ENCODE measurements at regions not wholly inside any gene's neighbourhood (a gene's known extent, or its start where the extent isn't known, plus 50 kb on each side); places are given as distances from the start of the nearest gene placed in this dataset.

DNA sequence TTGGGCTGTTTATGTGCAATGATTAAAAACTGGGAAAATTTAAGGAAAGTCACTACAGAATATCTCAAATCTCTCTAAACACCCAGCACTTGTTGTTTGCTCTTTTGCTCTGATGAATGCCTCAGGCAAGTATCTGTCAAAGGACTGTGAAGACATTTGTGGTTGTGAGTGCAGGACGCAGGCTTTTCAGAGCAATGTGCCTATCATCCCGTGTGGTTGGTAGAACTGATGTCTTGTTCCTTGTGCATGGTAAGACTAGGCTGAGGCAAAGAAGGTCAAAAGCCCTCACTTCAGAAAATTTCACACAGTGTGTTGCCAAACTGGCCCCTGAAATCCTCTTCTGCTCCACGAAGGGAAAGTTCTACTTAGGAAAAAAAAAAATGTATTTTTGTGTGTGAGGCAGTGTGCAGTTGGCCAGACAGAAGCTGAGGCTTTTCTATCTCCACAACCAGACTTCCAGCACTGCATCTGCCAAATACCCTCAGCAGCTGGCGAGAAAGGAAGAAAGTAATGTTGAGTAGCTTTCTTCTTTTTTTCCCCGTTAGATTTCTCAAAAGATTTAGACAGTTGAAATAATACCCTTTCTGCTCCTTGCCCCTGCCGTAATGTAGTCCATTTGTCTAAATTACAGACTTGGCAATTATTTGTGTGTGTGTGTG lies 1103.1 kb downstream of the VRK1 start:
- TF ChIP-seq EZH2 (IDR thresholded peaks at IDR 0.05; ENCODE audit: borderline replicate concordance, insufficient read depth, low read length, poor library complexity, severe bottlenecking) (no peak), CTCF (IDR thresholded peaks at IDR 0.05; ENCODE audit: poor library complexity, severe bottlenecking) (no peak), EP300 (conservative IDR thresholded peaks at IDR 0.05; ENCODE audit: poor library complexity, severe bottlenecking) (no peak), POLR2AphosphoS5 (IDR thresholded peaks at IDR 0.05) (no peak)
- TF ChIP-seq, protein P1, sequence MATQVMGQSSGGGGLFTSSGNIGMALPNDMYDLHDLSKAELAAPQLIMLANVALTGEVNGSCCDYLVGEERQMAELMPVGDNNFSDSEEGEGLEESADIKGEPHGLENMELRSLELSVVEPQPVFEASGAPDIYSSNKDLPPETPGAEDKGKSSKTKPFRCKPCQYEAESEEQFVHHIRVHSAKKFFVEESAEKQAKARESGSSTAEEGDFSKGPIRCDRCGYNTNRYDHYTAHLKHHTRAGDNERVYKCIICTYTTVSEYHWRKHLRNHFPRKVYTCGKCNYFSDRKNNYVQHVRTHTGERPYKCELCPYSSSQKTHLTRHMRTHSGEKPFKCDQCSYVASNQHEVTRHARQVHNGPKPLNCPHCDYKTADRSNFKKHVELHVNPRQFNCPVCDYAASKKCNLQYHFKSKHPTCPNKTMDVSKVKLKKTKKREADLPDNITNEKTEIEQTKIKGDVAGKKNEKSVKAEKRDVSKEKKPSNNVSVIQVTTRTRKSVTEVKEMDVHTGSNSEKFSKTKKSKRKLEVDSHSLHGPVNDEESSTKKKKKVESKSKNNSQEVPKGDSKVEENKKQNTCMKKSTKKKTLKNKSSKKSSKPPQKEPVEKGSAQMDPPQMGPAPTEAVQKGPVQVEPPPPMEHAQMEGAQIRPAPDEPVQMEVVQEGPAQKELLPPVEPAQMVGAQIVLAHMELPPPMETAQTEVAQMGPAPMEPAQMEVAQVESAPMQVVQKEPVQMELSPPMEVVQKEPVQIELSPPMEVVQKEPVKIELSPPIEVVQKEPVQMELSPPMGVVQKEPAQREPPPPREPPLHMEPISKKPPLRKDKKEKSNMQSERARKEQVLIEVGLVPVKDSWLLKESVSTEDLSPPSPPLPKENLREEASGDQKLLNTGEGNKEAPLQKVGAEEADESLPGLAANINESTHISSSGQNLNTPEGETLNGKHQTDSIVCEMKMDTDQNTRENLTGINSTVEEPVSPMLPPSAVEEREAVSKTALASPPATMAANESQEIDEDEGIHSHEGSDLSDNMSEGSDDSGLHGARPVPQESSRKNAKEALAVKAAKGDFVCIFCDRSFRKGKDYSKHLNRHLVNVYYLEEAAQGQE (IDR thresholded peaks at IDR 0.05; ENCODE audit: borderline replicate concordance) = no peak

Measured in neural cell (in vitro differentiated cells).